Keratinocyte (primary cell): ENCODE measurements at regions not wholly inside any gene's neighbourhood (a gene's known extent, or its start where the extent isn't known, plus 50 kb on each side); places are given as distances from the start of the nearest gene placed in this dataset.

ENCODE experiments used
- EZH2 ChIP-seq: IDR thresholded peaks from one replicate; pipeline ENCODE4 v1.6.1; 2012; ENCODE audit warnings: inconsistent platforms, mild to moderate bottlenecking, low read length, moderate library complexity
- TF ChIP-seq, protein P1 (sequence below), 3 experiments: IDR thresholded peaks in 1 of 3; conservative IDR thresholded peaks in 1 of 3; optimal IDR thresholded peaks in 1 of 3; 2 replicates in 2 of 3; 3 replicates in 1 of 3; pipeline versions ENCODE3 to v1.5.1; 2011; ENCODE audit warnings: low read length in 3 of 3, mild to moderate bottlenecking in 3 of 3, moderate library complexity in 2 of 3, control low read depth in 1 of 3, inconsistent platforms in 1 of 3; ENCODE audit not compliant: insufficient read depth in 2 of 3; ENCODE audit errors: extremely low read depth in 1 of 3

- TF ChIP-seq, protein P1, sequence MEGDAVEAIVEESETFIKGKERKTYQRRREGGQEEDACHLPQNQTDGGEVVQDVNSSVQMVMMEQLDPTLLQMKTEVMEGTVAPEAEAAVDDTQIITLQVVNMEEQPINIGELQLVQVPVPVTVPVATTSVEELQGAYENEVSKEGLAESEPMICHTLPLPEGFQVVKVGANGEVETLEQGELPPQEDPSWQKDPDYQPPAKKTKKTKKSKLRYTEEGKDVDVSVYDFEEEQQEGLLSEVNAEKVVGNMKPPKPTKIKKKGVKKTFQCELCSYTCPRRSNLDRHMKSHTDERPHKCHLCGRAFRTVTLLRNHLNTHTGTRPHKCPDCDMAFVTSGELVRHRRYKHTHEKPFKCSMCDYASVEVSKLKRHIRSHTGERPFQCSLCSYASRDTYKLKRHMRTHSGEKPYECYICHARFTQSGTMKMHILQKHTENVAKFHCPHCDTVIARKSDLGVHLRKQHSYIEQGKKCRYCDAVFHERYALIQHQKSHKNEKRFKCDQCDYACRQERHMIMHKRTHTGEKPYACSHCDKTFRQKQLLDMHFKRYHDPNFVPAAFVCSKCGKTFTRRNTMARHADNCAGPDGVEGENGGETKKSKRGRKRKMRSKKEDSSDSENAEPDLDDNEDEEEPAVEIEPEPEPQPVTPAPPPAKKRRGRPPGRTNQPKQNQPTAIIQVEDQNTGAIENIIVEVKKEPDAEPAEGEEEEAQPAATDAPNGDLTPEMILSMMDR (optimal IDR thresholded peaks at IDR 0.05 in 1 of 3, IDR thresholded peaks at IDR 0.05 in 1 of 3, conservative IDR thresholded peaks at IDR 0.05 in 1 of 3; ENCODE audit: extremely low read depth in 1 of 3, insufficient read depth in 2 of 3, low read length in 3 of 3) = no peak
- no peak for TF ChIP-seq EZH2
Observed at GRCh38 chr22:48210812-48211211, 1448.4 kb downstream of the TBC1D22A start.
